Prostate gland (tissue), 2 donors: ENCODE measurements at regions not wholly inside any gene's neighbourhood (a gene's known extent, or its start where the extent isn't known, plus 50 kb on each side); places are given as distances from the start of the nearest gene placed in this dataset.

Experiments used
- POLR2A ChIP-seq: fragments of 450-650 bp; IDR thresholded peaks from one replicate; pipeline ENCODE4 v1.6.1; 2016; ENCODE audit warnings: antibody characterized with exemption, mild to moderate bottlenecking
- TF ChIP-seq, protein P1 (sequence below), 4 experiments: fragments of 200-600 bp in 2 of 4; fragments of 450-650 bp in 2 of 4; sonication (generic) in 2 of 4; IDR thresholded peaks; 1 replicate in 3 of 4; 2 replicates in 1 of 4; pipeline ENCODE4 v1.5.1; 2016 to 2019; ENCODE audit warnings: antibody characterized with exemption in 4 of 4, mild to moderate bottlenecking in 2 of 4, moderate library complexity in 2 of 4

DNA sequence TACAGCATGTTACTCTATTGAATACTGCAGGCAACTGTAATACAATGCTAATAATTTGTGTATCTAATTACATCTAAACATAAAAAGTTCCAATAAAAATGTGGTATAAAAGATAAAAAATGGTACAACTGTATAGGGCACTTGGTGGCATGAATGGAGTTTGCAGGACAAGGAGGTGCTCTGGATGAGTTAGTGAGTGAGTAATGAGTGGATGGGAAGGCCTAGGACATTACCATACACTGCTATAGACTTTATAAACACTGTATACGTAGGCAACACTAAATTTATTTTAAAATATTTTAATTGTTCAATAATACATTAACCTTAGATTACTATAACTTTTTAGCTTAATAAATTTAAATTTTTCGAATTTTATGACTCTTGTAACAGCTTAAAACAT lies 579.6 kb upstream of the MAN1A1 start:
- TF ChIP-seq, protein P1, sequence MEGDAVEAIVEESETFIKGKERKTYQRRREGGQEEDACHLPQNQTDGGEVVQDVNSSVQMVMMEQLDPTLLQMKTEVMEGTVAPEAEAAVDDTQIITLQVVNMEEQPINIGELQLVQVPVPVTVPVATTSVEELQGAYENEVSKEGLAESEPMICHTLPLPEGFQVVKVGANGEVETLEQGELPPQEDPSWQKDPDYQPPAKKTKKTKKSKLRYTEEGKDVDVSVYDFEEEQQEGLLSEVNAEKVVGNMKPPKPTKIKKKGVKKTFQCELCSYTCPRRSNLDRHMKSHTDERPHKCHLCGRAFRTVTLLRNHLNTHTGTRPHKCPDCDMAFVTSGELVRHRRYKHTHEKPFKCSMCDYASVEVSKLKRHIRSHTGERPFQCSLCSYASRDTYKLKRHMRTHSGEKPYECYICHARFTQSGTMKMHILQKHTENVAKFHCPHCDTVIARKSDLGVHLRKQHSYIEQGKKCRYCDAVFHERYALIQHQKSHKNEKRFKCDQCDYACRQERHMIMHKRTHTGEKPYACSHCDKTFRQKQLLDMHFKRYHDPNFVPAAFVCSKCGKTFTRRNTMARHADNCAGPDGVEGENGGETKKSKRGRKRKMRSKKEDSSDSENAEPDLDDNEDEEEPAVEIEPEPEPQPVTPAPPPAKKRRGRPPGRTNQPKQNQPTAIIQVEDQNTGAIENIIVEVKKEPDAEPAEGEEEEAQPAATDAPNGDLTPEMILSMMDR (IDR thresholded peaks at IDR 0.05): no peak
- TF ChIP-seq POLR2A: no peak
